ENCODE measurements at regions not wholly inside any gene's neighbourhood (a gene's known extent, or its start where the extent isn't known, plus 50 kb on each side); places are given as distances from the start of the nearest gene placed in this dataset.
"Not testable (repeated sequence)": the region's sequence is repeated elsewhere in the genome, so short reads cannot be mapped to it uniquely, and the experiment has no call there.

DNA sequence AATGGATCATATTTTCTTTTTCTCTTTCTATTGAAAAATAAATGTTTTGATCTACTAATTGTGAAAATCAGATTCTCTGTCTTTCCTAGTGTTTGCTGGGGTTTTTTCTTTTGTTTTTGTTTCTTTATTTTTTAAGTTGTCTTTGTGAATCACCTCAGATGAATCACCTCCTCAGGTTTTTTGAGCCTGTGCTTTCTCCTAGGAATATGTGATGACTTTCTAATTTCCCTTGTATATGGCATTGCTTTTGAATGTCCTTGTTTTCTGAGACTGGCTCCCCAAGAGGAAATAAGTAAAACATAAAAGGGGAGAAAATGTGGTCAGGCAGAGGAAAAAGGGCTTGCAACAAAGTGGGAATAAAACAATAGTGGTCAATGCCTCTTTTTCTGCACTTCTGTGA lies 750.0 kb downstream of the ZPLD1 start:
- no peak for DNase-seq

DNA sequence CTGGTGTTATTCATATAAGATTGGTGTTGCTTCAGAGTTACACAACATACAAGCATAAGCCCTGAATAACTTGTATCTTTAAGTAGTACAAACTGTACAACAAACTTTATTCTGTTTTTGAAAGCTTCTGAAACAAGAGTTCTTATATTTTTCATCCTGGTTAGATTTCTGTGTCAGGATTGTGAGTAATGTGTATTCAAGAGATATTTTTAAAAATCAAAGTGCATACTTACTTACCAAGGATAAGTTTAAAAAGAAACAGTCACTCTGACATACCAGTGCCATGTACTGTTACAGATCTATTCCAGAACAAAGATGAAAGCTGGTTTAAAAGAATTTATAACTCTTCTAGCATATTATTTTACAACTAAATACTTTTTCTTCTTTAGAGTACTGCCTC lies 755.1 kb downstream of the ZPLD1 start:
- DNase-seq: no peak

DNA sequence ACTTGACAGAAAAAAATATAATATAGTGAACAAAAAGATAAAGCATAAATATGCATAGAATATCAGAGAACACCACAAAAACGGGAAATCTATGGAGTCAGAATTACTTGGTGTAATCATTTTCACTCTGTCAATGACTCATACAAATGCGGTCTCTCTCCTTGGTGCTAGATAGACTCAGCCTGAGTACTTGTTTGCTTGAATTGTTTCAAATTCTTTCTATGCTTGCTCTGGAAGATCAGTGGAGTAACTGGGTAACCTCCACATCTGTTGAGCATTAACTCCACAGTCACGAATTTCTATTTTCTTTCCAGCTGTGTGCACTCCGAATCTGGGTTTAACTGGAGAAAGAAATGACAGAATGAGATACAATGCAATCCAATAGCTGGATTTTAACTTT lies 760.4 kb downstream of the ZPLD1 start:
- no peak for DNase-seq

DNA sequence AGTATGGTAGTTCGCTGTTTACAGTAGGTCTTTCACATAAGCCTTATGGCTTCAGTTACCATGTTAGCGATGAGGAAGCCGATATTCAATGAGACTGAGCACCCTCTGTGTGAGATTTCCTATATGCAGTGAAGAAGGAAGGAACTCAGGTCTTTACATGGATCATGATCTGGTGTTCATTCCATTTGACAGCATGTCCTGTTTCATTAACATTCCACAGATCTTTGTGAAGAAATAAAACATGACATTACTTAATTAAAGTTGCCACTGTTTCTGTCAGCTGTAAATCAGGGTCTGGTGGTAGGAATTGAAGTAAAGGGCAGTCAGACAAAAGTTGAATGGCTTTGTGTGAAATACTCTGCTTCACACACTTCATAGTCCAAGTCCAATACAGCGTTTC lies 768.6 kb downstream of the ZPLD1 start:
- DNase-seq: no peak

DNA sequence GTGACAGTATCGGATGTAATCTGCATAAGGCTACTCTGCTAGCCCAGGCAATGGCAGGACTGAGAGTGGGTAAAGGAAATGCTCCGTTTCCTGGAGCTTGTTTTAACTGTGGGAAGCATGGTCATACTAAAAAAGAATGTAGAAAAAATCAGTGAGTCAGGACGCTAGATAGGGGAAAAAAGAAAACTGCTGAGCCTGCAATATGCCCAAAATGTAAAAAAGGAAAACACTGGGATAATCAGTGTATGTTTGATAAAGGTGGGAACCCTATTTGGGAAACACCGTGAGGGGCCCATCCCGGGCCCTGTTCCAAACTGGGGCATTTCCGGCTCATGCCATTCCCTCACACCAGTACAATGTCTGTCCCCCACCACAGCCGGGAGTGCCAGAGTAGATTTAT lies 775.8 kb downstream of the ZPLD1 start:
- DNase-seq: no peak

DNA sequence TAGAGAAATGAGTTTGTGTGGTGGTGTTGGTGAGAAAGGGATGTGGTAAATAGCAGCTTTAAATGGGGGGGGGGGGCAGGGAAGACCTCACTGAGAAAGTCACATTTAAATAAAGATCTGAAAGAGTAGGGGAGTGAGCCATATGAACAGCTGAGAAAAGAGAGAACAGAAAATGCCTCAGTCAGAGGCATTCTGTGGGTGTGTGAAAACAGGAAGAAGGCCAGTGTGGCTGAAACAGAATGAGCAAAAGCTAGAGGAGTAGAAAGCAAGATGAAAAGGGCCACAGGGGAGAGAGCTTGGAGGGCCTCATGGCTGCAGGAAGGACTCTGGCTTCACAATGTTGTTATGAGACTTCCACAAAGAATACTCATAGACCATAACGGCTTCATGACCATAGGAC lies 783.3 kb downstream of the ZPLD1 start:
- no peak for DNase-seq

DNA sequence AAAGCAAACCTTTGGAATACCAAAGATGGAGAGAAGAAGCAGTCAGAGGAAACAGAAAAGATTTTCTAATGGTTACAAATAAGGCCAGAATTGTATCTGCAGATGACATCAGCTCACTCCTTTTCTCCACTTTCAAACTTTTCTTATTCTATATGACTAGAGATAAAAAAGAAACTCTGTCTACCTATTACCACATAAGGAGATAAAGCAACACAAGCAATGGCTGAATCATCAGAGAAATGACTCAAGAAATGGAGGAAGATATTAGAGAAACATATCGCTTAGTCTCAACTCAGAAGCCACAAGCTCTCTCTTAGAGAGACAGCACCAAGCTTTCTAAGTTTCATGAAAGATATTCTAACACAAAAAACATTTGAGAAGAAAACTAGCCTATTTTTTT lies 784.0 kb downstream of the ZPLD1 start:
- DNase-seq: no peak

DNA sequence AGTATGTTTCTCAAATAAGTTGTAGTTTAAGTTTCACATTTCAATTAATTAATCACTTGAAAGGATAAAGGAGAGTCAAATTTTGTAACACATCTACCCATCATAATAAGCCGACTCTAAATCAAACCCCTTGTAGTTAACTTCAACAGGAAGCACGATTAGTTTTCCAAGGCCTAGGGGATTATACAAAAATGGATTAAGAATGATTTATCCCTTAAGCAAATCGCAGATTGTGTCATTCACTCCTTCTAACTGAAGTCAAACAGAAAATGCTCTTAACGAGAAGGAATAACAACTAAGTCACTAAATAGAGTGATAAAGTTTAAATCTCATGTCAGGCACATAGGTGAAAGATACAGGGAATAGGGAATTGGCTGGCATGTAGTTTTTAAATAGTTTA lies 792.8 kb downstream of the ZPLD1 start:
- DNase-seq: no peak

DNA sequence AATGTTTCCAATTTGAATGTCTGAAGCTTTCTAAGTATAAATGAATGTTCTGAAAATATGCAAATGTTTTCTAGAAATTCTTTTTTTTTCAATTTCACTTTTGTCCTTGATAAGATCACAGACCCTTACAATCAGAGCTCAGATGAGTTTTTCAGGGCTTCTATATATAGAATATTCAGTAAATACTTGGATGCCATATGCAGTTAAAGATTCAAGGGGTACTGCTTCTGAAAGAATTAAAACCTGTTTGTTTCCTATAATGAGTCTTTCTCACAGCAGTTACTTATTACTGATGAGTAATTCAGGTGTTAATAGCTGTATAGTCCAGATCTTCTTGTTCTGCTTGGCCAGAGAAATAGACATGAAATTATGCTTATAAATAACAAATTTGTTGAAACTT lies 812.6 kb downstream of the ZPLD1 start:
- DNase-seq: no peak

DNA sequence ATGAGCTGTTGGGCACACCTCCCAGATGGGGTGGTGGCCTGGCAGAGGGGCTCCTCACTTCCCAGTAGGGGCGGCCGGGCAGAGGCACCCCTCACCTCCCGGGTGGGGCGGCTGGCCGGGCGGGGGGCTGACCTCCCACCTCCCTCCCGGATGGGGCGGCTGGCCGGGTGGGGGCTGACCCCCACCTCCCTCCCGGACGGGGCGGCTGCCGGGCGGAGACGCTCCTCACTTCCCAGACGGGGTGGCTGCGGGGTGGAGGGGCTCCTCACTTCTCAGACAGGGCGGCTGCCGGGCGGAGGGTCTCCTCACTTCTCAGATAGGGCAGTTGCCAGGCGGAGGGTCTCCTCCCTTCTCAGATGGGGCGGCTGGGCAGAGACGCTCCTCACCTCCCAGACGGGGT lies 820.0 kb downstream of the ZPLD1 start:
- not testable (repeated sequence) for DNase-seq

DNA sequence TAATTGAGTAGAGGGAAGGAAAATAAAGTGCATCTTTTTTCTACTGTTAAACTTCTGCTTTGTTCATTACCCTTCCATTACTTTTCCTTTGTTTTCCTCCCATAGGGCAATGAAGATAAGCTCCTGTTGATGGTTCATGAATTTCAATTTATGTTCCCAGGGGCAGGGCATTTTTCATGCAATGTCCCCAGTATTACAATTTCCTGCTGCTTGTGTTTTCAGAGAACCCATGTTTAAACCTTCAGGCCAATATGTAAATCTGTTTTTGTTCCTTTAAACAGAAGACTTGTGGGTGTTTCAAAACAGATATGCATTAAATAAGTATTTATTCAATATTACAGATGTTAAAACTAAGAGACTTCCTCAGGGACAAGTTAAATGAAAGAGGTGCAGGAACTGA lies 834.5 kb downstream of the ZPLD1 start:
- no peak for DNase-seq

DNA sequence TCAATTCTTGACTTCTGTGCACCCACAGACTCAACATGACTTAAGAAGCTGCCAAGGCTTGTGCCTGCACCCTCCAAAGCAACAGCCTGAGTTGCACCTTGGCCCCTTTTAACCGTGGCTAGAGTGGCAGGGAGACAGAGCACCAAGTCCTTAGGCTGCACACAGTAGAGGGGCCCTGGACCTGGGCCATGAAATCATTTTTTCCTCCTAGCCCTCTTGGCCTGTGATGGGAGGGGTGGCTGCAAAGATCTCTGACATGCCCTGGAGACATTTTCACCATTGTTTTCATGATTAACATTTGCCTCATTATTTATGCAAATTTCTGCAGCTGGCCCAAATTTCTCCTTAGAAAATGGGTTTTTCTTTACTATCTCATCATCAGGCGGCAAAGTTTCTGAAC lies 836.8 kb downstream of the ZPLD1 start:
- DNase-seq: no peak

DNA sequence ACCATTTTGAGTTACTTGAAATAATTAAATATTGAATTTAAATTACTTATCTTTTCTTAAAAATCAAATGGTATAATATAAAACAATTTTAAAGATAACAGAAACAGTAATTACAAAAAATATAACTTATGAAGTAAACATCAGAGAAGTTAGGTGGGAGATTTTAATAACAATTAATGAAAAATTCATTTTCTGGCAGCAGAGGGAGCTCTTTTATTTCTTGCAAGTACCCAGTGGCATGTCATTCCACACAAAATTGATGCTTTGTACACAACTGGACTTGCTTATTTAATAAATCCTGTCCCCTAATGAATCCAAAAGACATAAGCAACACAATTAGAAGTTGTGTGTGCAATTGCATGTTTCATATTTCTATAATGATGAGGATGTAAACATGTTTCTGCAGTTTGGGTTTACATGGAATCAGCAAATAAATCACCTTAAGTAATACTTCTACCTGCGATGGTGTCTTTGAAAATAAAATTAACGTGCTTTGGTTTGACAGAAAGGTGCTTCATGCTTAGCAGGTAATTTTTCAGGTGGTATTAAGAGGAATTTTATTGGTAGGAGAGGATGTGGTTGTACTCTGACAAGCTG lies 861.3 kb downstream of the ZPLD1 start:
- no peak for DNase-seq

DNA sequence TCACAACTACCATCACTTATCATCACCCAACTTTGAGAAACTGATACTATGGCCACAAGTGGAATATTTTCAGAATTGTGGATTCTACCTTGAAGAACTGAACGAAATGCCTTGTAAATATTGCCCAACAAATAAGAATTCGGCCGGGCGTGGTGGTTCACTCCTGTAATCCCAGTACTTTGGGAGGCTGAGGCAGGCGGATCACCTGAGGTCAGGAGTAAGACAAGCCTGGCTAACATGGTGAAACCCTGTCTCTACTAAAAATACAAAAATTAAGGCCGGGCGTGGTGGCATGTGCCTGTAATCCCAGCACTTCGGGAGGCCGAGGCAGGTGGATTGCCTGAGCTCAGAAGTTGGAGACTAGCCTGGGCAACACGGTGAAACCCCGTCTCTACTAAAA lies 862.7 kb downstream of the ZPLD1 start:
- not testable (repeated sequence) for DNase-seq

DNA sequence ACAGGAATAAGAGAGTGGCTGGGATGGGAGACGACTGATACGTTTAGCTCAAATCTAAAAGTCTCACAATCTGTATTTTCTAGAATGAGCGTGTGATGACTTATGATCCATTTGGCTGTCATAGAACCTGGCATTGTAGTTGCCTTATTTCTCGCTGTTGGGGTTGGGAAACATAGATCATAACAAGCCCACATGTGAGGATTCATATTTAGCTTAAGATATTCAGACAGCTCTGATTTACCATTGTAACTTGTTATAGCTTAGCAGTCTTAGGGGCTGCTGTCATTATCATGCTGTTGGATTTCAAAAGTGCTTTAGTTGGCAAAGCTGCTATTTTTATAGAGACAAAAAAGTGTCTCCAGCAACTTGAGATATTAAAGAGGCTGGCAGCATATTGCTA lies 871.3 kb downstream of the ZPLD1 start:
- DNase-seq: no peak

DNA sequence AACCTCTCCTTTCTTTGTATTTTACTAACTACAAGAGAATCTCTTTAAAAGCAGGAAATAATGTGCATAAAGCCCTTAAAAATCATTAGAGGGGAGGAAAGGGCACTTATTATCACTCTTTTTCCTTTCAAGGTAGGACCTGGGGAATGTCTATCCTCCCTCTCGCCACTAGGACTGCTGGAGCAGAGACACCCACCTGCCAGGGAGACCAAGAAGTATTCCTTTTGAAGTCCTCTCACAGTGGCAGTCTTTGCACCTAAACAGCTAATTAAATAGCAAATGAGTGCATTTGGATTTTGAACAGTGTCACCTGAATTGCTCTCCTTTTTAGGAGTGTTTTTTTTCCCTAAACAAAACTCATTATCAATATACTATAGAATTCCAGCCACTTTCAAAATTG lies 874.1 kb downstream of the ZPLD1 start:
- DNase-seq: no peak

DNA sequence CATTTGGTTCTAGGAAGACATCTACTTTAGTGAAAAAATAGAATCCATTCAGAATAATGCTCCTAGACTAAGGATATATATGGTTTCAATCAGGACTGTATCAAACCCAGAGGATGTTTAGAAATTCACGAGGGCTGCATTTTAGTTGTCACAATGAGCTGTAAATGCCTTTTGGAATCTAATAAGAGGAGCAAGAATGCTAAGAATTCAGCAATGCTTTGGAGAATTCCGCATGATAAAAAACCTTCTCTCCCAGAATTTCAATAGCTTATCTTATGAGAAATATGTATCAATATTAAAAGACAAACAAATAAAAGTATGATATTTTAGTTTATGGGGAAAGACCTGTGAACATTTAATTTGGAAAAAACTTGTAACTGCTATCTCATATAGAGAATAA lies 885.1 kb downstream of the ZPLD1 start:
- DNase-seq: no peak

DNA sequence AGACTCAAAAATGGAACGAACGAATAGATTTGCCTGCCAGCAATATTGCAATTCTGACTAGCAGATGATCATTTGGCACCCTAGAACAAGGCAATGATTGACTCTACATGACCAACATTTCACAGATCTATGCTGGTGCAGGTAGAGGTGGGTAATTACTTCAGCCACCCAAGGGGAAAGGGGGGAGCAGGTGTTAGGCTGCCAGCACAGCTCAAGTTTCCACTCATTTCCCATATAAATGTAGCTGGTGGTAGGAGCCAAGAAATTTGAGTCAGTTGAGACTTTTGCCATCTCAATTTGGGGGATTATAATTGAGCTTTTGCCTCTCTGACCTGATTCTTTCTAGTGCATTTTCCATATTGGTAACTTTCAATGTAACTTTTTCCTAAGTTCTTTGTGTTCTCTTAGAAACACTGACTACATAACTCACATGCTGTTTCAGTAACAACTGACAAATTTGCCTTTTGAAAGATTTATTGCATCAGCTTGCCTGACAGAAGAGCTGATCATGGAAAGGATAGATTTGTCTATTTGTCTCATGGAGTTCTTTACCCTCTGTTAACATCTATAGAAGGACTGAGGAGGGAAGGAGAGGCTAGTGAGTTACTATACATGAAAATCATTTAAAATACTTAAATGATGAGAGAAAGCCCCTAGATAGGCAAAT lies 902.5 kb downstream of the ZPLD1 start:
- no peak for DNase-seq

DNA sequence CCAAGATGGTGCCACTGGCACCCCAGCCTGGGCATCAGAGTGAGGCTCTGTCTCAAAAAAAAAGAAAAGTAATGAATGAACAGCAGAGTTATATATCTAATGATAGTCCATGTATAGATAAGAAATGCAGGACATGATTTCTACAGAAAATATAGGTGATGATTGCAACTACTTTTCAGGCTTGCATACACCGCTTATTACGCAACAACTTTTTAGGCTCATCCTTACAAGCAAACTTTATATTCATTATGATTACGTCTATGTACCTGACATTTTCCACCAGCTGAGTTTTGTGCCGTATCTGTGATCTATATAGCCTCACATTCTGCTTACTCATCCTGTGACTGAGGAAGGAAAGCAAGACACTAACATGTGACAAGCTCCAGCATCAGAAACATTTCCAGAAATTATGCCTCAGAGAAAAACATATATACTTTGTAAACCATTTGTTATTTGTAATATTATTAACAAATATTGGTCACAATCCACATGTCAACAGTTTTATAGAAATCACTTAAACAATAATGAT lies 906.3 kb downstream of the ZPLD1 start:
- DNase-seq: no peak

DNA sequence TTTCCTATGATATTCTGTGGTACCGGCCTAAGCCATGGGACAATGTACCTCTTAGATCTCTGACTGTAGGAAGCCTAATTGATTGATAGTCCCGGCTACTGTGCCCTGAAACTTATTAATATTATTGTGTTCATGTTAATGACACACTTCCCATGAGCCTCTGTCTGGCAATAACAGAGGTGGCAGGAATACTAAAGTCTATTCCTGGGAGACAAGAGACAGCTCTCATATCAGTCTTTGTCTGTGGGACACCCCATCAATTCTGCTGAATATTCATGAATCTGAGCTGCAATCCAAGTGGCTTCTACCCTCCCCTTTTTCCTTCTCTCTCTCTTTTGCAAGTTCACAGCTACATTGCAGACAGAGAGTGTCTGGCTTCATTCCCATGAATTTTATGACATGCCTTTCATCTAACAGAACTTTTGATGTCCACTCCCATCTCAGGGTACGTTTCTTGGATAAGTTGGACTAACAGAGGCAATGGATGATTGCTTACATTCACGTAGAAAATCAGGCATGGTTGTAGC lies 907.5 kb downstream of the ZPLD1 start:
- DNase-seq: no peak

DNA sequence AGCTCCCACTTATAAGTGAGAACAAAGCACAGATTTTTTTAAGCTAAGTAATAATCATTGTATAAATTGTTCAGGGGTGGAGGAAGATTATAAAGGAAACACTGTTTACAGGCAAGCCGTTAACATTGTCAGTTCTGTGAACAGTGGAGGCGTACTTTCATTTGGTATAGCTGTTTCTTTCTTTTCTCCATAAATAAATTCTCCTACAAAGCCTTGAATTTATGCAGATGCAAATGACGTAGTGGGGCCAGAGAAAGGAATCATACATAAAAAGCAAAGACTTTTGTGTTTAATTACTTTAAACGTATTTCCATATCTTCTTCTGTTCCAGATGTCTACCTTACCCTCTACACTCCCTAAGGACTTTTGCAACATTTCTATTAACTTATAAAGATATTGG lies 914.9 kb downstream of the ZPLD1 start:
- DNase-seq: no peak

DNA sequence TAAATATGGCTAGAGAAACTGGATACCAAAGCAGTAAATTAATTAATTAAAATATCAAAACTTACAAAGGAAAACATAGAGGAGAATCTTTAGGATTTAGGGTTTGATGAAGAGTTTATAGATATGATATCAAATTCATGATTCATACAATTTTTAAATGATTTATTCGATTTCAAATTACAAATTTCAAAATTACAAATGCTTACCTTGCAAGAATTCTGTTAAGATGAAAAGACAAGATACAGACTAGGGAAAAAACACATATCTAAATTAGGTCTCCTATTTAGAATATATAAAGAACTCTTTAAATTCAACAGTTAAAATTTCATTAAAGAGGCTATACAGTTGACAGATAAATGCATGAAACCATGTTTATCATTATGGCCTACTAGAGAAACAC lies 930.7 kb downstream of the ZPLD1 start:
- no peak for DNase-seq

DNA sequence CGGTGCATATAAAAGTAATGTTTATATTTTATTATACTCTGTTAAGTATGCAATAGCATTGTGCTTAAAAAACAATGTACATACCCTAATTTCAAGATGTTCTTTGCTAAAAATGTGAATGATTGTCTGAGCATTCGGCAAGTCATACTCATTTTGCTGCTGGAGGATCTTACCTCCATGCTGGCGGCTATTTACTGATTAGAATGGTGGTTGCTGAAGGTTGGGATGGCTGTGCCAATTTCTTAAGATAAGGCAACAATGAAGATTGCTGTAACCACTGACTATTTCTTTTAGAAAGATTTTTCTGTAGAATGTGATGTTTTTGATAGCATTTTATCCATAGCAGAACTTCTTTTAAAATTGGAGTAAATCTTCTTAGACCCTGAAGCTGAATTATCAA lies 932.7 kb downstream of the ZPLD1 start:
- DNase-seq: no peak

DNA sequence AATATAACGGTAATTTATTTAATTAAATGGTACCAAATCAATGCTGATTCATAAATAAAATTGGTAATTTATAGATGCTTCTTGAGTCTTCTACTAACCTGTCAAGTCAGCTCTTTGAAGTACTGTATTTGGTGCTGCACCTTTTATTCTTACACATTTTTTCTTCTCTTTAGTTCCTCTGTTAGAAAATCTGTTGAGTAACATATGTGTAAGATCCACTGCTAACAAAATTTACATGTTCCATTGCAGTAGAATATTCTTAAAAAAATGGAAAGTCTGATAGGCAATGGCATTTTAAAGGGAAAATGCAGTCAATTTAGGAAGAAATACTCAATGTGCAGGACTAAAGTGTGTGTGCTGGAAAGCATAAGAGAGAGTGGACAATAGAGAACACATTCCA lies 936.6 kb downstream of the ZPLD1 start:
- DNase-seq: no peak
